ENCODE measurements at regions not wholly inside any gene's neighbourhood (a gene's known extent, or its start where the extent isn't known, plus 50 kb on each side); places are given as distances from the start of the nearest gene placed in this dataset.

DNA sequence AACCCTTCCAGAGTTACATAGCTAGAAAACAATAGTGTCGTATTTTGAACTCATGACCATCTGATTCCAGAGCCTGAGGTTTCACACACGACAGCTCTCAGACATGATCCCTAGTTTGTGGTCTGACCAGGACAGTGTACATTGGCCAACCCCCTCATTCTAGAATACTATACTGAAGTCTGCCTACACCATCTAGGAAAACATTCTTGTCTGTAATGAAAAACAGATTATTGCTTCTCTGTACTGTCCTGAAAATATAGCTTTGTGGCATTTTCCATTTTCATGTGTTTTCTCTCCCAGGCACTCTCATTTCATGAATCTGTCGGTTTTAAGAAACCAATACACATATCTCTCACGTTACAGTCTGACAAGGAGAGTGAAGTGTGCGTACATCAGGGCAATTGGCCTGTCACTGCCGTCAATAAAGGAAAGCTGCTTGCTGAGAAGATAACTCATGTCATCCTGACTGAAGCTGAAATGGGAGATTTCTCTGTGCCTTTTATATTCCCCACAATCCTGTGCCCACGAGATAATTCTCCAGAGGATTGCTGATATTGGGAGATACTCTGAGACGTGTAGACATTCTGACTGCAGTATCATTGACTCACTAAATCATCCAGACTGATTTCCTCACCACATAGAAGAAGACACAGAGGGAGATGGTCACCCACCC, 585.6 kb downstream of the PLPP3 start:
- TF ChIP-seq, protein P1, sequence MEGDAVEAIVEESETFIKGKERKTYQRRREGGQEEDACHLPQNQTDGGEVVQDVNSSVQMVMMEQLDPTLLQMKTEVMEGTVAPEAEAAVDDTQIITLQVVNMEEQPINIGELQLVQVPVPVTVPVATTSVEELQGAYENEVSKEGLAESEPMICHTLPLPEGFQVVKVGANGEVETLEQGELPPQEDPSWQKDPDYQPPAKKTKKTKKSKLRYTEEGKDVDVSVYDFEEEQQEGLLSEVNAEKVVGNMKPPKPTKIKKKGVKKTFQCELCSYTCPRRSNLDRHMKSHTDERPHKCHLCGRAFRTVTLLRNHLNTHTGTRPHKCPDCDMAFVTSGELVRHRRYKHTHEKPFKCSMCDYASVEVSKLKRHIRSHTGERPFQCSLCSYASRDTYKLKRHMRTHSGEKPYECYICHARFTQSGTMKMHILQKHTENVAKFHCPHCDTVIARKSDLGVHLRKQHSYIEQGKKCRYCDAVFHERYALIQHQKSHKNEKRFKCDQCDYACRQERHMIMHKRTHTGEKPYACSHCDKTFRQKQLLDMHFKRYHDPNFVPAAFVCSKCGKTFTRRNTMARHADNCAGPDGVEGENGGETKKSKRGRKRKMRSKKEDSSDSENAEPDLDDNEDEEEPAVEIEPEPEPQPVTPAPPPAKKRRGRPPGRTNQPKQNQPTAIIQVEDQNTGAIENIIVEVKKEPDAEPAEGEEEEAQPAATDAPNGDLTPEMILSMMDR (conservative IDR thresholded peaks at IDR 0.05) = no peak
- H3K27ac ChIP-seq = no peak overlapping the region

GRCh38 chr1:55990007-55990406, 589.4 kb downstream of the PLPP3 start:
- TF ChIP-seq, protein P1 (conservative IDR thresholded peaks at IDR 0.05) = no peak
- H3K27ac ChIP-seq = no peak overlapping the region

- no peak overlapping the region for H3K27ac ChIP-seq
- TF ChIP-seq, protein P1 (conservative IDR thresholded peaks at IDR 0.05) = no peak
These were observed 590.4 kb downstream of the PLPP3 start for GRCh38 chr1:55988963-55989452.

GRCh38 chr1:55987491-55988249, 591.7 kb downstream of the PLPP3 start:
- TF ChIP-seq, protein P1 (conservative IDR thresholded peaks at IDR 0.05) = no peak

GRCh38 chr1:55986003-55986402, 593.4 kb downstream of the PLPP3 start:
- H3K27ac ChIP-seq = no peak overlapping the region
- TF ChIP-seq, protein P1 (conservative IDR thresholded peaks at IDR 0.05) = no peak

More at GRCh38 chr1:55987491-55988249, 591.7 kb downstream of the PLPP3 start:
- no peak overlapping the region for H3K27ac ChIP-seq

DNA sequence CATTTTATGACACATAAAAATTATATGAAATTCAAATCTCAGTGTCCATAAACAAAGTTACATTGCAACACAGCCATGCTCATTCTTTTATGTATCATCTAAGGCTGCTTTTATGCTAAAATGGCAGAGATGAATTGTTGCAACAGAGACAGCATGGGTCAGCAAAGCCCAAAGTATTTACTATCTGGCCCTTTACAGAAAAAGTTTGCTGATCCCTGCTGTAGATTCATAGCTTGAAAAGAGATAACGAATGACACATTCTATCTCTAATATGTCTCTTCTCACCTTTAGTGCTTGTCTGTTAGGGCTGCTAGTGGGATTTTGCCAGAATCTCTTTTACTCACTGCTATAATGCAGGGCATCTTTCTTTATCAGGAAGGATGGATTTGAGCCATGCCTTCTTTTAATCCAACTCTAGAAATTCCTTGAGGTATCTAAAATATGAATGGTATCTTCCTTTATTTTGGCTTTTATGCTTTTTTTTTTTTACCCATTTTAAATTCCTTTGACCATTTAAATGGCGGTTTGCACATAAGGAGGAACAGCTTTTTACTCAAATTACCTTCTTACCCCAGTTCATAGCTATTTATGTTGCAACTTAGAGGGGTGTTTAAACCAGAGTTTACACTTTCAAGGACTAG, 598.2 kb downstream of the PLPP3 start:
- TF ChIP-seq, protein P1 (conservative IDR thresholded peaks at IDR 0.05) = no peak
- no peak overlapping the region for H3K27ac ChIP-seq

GRCh38 chr1:55980582-55980981, 598.8 kb downstream of the PLPP3 start:
- TF ChIP-seq, protein P1 (conservative IDR thresholded peaks at IDR 0.05) = no peak
- no peak overlapping the region for H3K27ac ChIP-seq

Data from VCaP (cell line).